Panc1 (cell line): ENCODE measurements at regions not wholly inside any gene's neighbourhood (a gene's known extent, or its start where the extent isn't known, plus 50 kb on each side); places are given as distances from the start of the nearest gene placed in this dataset.

ENCODE experiments used
- TF ChIP-seq, protein P1 (sequence below): fragments of 450-650 bp; IDR thresholded peaks from 2 replicates; pipeline ENCODE4 v1.5.1; 2017; ENCODE audit warnings: mild to moderate bottlenecking
- TF ChIP-seq, protein P2 (sequence below), 2 experiments: IDR thresholded peaks; 2 replicates each; pipeline ENCODE4 v1.6.1; 2011 to 2012; ENCODE audit warnings: low read depth in 2 of 2, control low read depth in 1 of 2, low read length in 1 of 2, mild to moderate bottlenecking in 1 of 2, moderate library complexity in 1 of 2; ENCODE audit not compliant: insufficient read depth in 1 of 2

DNA sequence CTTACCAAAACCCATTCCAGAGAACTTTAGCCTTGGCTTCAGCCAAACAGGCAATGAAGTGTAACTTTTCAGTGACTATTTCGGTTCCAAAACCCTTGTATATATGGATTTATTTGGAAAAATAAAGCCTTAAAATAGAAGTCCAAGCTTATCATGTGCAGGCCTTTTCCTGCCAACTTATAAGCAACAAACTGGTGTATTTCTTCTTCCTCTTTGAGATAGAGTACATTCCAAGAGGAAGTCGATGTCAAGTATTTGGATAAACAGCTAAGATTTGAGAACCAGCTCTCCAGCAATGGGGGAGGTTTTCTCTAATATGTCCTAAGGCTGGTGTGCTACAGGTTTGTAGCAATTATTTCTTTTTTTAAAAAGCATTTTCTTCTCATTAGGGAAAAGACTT lies 407.8 kb downstream of the DUSP10 start:
- TF ChIP-seq, protein P1, sequence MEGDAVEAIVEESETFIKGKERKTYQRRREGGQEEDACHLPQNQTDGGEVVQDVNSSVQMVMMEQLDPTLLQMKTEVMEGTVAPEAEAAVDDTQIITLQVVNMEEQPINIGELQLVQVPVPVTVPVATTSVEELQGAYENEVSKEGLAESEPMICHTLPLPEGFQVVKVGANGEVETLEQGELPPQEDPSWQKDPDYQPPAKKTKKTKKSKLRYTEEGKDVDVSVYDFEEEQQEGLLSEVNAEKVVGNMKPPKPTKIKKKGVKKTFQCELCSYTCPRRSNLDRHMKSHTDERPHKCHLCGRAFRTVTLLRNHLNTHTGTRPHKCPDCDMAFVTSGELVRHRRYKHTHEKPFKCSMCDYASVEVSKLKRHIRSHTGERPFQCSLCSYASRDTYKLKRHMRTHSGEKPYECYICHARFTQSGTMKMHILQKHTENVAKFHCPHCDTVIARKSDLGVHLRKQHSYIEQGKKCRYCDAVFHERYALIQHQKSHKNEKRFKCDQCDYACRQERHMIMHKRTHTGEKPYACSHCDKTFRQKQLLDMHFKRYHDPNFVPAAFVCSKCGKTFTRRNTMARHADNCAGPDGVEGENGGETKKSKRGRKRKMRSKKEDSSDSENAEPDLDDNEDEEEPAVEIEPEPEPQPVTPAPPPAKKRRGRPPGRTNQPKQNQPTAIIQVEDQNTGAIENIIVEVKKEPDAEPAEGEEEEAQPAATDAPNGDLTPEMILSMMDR = no peak
- TF ChIP-seq, protein P2, sequence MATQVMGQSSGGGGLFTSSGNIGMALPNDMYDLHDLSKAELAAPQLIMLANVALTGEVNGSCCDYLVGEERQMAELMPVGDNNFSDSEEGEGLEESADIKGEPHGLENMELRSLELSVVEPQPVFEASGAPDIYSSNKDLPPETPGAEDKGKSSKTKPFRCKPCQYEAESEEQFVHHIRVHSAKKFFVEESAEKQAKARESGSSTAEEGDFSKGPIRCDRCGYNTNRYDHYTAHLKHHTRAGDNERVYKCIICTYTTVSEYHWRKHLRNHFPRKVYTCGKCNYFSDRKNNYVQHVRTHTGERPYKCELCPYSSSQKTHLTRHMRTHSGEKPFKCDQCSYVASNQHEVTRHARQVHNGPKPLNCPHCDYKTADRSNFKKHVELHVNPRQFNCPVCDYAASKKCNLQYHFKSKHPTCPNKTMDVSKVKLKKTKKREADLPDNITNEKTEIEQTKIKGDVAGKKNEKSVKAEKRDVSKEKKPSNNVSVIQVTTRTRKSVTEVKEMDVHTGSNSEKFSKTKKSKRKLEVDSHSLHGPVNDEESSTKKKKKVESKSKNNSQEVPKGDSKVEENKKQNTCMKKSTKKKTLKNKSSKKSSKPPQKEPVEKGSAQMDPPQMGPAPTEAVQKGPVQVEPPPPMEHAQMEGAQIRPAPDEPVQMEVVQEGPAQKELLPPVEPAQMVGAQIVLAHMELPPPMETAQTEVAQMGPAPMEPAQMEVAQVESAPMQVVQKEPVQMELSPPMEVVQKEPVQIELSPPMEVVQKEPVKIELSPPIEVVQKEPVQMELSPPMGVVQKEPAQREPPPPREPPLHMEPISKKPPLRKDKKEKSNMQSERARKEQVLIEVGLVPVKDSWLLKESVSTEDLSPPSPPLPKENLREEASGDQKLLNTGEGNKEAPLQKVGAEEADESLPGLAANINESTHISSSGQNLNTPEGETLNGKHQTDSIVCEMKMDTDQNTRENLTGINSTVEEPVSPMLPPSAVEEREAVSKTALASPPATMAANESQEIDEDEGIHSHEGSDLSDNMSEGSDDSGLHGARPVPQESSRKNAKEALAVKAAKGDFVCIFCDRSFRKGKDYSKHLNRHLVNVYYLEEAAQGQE (IDR thresholded peaks at IDR 0.05; ENCODE audit: insufficient read depth in 1 of 2, low read depth in 2 of 2, low read length in 1 of 2) = no peak
